CD4-positive, alpha-beta T cell treated with Interferon gamma for 1 hour (primary cell): ENCODE measurements at regions not wholly inside any gene's neighbourhood (a gene's known extent, or its start where the extent isn't known, plus 50 kb on each side); places are given as distances from the start of the nearest gene placed in this dataset.

ENCODE experiments used
- DNase-seq: peaks from one replicate; pipeline ENCODE4 v3.0.0-alpha.2; 2020

- DNase-seq: no peak
Observed at GRCh38 chr13:30126903-30127428, 180.4 kb downstream of the KATNAL1 start.

DNA sequence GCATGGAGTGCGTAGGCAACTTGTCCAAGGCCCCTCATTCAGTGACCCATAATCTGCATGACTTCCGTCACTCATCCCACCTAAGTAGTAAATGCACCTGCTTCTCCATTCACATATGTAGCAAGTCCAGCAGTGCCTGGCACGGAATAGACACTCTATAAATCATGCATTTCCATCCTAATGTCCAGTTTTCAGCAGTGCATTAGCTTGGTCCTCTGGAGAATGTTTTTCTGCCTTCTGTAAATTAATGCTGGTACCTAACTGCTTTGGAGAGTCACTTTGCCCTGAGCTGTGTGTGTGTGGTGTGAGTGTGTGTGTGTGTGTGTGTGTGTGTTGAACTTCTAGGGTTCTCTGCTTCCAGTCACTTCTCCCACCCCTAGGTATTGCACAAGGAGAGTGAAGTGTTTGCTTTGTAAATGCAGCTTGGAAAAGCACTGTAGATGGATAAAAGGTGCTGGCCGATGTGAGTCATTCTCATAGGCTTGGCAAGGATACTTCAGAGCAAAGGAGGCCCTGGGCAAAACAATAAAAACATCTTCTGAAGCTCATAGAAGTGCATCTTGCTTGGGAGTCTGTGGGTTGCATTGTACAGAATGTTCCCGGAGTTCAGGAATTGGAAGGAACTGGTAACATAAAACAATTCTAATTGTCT is 181.8 kb downstream of the KATNAL1 start:
- DNase-seq: no peak

DNA sequence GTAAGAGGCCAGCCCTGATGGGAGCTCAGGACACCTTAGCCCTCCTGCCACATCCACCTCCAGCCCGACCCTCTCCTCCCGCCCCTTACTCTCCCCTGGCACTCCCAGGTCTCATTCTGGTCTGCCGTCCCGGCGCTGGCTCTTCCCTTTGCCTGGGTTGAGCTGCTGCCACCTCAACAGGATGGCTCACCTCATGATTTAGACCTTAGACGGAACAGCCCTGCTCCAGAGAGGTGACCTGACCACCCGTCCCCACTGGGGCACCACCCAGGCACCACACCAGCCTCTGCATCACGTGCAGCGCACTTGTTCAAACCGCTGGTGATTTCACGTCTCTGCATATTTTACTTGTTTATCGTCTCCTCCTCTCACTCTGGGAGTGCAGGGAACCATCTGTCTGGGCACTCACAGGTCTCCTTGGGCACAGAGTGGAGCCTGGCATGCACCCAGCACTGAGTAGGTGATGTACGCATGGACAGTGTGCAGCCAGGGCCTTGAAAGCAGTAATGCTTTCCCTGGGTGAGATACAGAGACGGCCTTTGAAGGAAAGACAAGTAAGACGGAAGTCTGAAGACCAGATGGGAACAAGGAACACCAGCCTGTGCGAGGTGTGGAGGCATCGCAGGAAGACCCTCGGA is 183.1 kb downstream of the KATNAL1 start:
- DNase-seq: no peak

DNA sequence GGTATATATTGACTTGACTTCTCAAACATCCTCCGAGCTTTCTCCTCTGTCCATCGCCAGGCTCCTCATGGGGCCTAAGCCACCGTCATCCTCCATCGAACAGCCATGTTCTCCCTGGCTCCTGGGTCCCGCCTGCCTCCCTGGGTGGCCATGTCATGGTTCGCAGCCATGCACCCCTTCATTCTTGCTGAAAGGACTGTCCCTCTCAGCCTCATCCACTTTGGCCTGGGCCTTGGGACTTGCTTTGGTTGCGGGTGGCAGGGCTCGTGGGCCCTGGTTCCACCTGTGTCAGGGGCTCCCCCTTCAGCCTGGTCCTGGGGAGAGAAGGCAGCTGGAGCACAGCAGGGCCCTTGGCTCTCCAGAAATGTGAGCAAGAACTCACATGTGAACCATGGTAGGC is 183.8 kb downstream of the KATNAL1 start:
- no peak for DNase-seq

- DNase-seq: no peak
Observed at GRCh38 chr13:30121666-30122065, 185.7 kb downstream of the KATNAL1 start.

DNA sequence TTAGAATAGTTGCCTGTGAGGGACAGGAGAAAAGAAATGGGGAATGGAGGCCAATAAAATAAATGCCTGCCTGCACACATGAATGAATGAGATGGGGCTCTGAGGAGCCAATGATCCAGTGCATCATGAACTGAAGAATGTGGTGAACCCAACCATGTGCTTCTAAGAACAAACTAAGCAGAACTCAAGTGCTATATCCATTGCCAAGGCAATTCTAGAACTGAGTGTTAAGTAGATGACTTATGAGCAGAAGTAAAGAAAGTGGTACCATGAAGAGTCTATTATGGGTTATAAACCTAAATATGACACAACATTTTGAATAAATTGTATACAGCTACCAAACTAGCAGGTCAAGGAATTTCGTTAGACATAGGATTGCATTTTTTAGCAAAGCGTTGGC is 186.1 kb downstream of the KATNAL1 start:
- no peak for DNase-seq

- DNase-seq: no peak
Observed at GRCh38 chr13:30120133-30120822, 187.1 kb downstream of the KATNAL1 start.

DNA sequence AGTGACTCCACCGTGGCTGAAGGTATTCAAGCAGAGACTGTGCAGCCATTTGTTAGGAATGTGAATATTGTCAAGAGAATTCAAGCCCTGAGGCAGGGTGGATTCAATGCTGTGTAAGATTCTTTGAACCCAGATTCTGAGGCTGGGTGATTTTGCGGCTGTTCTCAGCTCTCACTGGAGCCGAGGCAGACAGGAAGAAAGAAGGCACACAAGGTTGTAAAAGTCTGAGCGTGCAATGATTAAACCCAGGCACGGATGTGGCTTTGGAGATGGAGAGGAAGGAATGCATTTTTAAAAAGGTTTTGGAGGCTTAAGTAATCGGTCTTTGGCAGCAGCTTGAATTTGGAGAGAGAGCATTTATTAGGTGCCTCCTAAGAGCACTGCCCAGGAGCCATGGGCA is 187.9 kb downstream of the KATNAL1 start:
- DNase-seq: no peak

DNA sequence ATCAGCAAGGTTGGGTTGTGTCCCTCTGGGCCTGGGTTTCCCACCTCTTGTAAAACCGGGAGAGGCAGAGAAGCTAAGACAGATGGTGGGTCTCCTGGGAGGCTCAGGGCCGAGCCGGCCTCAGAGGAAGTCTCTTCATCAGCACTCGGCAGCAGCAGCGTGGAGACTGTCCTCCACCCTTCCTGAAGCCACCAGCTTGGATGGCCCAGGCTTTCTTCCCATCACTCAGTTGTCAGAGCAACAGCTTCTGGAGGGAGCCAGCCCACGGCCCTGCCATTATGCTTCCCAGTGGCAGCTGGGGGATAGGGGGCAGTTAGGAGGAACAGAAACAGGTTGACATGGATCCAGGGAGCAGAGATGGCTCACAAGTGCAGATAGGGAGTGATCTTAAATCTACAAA is 191.0 kb downstream of the KATNAL1 start:
- no peak for DNase-seq

DNA sequence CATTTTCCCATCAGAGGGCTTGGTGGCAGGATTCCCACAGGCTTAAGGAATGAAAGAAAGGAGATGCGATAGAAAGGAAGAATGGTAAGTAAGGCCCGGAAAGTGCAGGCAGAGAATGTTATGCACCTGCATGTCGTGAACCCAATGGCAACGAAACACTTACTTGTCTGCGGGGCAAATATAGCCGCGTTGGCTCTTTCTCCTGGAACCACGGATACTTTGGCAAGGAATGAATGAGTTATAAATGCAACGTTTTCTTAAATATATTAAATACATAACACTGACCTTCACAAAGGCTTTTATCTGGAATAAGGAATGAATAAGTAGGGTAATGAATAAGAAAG is 192.1 kb downstream of the KATNAL1 start:
- DNase-seq: no peak

DNA sequence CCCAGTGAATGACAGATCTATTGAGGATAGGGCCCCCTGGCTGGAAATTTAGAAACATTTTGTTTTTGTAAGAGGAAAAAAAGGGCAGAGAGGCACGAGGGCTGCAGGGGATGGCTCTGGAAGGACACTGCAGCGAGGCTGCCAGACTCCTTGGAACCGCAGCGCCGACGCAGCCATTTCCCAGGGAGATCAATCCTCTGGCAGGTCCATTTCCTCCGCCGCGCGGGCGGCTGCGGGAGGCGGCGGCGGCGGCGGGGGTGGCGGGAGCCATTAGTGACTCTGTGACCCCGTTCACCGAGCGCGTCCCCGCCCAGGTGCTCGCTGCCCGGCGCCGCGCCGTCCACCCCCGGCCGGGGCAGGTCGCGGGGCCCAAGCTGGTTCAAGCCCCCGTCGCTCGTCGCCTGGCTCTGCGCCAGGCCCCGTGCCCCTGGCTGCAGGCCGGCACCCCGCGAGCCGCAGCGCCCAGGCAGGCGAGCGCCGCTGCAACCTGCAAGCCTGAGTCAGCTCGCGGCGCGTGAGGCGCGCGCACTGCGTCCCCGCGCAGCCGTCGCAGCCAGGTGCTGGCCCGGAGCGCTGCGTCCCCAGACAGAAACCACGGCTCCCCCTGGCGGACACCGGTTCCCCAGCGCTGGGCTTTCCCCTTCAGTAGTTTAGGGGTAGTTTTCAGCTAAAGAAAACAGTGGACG is 192.6 kb downstream of the KATNAL1 start:
- peak; percentile 88 for DNase-seq

GRCh38 chr13:30113983-30114570 is 193.3 kb downstream of the KATNAL1 start:
- no peak for DNase-seq

- DNase-seq: no peak
Observed at GRCh38 chr13:30113551-30113950, 193.8 kb downstream of the KATNAL1 start.

GRCh38 chr13:30112602-30113435 is 194.5 kb downstream of the KATNAL1 start:
- DNase-seq: peak; percentile 75

- DNase-seq: no peak
Observed at GRCh38 chr13:30111810-30112209, 195.5 kb downstream of the KATNAL1 start.

- no peak for DNase-seq
Observed at GRCh38 chr13:30110301-30111070, 196.9 kb downstream of the KATNAL1 start.

GRCh38 chr13:30109471-30110135 is 197.7 kb downstream of the KATNAL1 start:
- DNase-seq: no peak

- DNase-seq: no peak
Observed at GRCh38 chr13:30108913-30109237, 198.5 kb downstream of the KATNAL1 start.

DNA sequence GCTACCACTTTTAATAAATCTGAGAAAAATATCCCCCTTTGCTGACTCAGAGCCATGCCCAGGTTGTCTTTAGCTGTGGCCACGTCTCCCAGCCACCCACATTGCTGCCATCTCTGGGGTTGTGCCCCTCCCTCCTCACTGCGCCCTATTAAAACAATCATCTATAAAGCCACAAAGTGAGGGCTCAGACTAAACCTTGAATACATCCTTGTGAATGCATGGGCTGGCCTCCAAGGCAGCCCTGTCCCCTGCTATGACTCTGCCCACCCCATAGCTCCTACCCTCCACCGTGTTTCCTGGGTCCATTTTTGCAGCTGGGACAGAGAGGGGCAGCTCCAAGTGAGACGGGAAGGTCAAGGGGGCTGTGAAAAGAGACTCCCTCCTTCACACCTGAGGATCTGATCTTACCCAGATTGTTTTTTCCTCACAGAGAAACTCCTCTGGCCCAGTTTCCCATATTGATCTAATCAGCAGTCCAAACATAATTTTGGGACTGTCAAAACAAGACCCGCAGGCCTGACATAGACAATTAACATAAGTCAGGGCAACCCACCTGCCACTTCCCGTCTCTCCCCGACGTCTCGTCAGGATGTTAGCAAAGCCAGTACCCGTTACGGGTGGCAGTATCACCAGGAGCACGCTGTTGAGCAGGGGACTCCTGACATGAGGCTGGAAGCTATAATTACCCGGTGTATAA is 199.0 kb downstream of the KATNAL1 start:
- no peak for DNase-seq

GRCh38 chr13:30107521-30108136 is 199.7 kb downstream of the KATNAL1 start:
- DNase-seq: peak; percentile 38
